SJCRH30 (cell line): ENCODE measurements at regions not wholly inside any gene's neighbourhood (a gene's known extent, or its start where the extent isn't known, plus 50 kb on each side); places are given as distances from the start of the nearest gene placed in this dataset.

Experiments
- DNase-seq, 2 experiments: peaks; one replicate each; pipeline ENCODE4 v3.0.0-alpha.2; 2015 to 2020
- H3K27ac ChIP-seq: fragments of 250-450 bp; sonication (Bioruptor Pico); 2 replicates; pipeline ENCODE4 v1.5.1; 2020; ENCODE audit warnings: mild to moderate bottlenecking, moderate library complexity
- H3K27me3 ChIP-seq: fragments of 250-450 bp; sonication (Bioruptor Pico); 2 replicates; pipeline ENCODE4 v1.5.1; 2020; ENCODE audit warnings: mild to moderate bottlenecking, moderate library complexity
- H3K36me3 ChIP-seq: fragments of 250-450 bp; sonication (Bioruptor Pico); 2 replicates; pipeline ENCODE4 v1.5.1; 2020; ENCODE audit warnings: mild to moderate bottlenecking, moderate library complexity
- H3K4me1 ChIP-seq: fragments of 250-450 bp; sonication (Bioruptor Pico); 2 replicates; pipeline ENCODE4 v1.5.1; 2020; ENCODE audit warnings: mild to moderate bottlenecking, moderate library complexity
- H3K4me3 ChIP-seq: fragments of 250-450 bp; sonication (Bioruptor Pico); 2 replicates; pipeline ENCODE4 v1.5.1; 2020; ENCODE audit warnings: mild to moderate bottlenecking, moderate library complexity
- H3K9me3 ChIP-seq: fragments of 250-450 bp; sonication (Bioruptor Pico); replicated peaks from 2 replicates; pipeline ENCODE4 v1.5.1; 2020; ENCODE audit warnings: mild to moderate bottlenecking, moderate library complexity

DNA sequence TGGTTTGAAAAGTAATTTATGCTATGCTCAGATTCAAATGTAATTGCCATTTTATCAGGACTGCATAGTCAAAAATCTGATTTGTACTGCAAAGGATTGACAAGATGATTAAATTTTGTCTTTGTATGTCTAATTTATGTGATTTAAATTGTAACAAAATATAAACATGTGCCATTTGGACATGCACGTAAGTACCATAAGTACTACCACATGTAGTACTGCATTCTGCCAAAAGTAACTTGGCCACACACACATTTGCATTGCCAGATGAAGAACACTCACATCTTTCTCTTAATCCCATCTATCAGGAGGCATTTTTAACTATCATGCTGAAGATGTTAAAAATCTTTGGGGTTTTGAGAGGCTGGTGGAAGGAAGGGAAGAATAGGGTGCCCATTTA is 133.3 kb downstream of the KLF12 start:
- H3K36me3 ChIP-seq: no peaks in the 10 kb centered on the region
- H3K27me3 ChIP-seq: no peaks in the 10 kb centered on the region
- H3K27ac ChIP-seq: no peak overlapping the region
- DNase-seq: no peak
- H3K9me3 ChIP-seq: no peaks in the 10 kb centered on the region
- 0 out of 2 replicates have a peak, but pooled peaks cover 3% of the 10 kb centered on the region for H3K4me1 ChIP-seq
- no peak overlapping the region for H3K4me3 ChIP-seq

DNA sequence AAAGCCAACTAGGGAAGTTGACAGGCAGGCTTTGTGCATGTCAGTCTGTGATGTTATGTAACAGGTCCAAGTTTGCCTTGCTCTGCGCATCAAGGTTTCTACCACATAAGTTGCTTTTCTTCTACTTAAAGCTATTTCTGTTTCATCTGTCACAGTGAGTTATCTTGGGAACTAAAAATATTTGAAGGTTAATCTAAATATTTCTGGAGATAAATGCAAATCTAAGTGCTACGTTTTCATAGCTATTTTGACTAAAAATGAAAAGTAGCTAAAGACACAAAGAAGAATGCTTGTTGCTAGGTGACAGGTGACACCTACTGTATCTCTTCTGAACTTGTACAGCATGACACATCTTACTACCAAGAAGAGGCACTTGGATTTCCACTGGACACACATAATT is 135.6 kb downstream of the KLF12 start:
- Histone ChIP-seq H3K9me3 (no peaks in the 10 kb centered on the region), H3K27ac (no peak overlapping the region), H3K27me3 (no peaks in the 10 kb centered on the region), H3K4me1 (no peaks in the 10 kb centered on the region), H3K4me3 (no peak overlapping the region), H3K36me3 (no peaks in the 10 kb centered on the region)
- DNase-seq: no peak

- H3K4me3 ChIP-seq: no peak overlapping the region
- no peak for DNase-seq
- H3K27me3 ChIP-seq: no peaks in the 10 kb centered on the region
- H3K4me1 ChIP-seq: no peaks in the 10 kb centered on the region
- no peaks in the 10 kb centered on the region for H3K9me3 ChIP-seq
- H3K27ac ChIP-seq: no peak overlapping the region
- no peaks in the 10 kb centered on the region; the same call in 1 of the 2 replicates for H3K36me3 ChIP-seq
Observed at GRCh38 chr13:73997964-73998363, 136.2 kb downstream of the KLF12 start.

DNA sequence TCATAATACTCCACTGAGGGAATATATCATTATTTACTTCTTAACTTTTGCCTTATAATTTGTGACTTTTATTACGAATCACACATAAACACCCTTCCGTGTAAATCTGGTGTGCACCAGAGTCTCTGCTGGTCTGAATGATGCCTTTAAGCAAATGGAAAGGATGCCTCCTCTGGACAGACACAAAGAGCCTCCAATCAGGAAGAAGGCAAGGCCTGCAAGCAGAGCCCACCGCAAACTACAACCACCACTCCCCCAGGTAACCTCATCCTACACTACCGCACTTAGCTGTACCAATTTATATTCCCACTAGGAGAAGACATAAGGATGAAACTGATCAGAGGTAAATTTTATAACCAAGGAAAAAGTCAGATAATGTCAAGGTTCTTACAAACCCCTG is 137.6 kb downstream of the KLF12 start:
- H3K27me3 ChIP-seq: no peaks in the 10 kb centered on the region
- H3K4me3 ChIP-seq: no peak overlapping the region
- no peaks in the 10 kb centered on the region; the same call in 1 of the 2 replicates for H3K36me3 ChIP-seq
- no peak for DNase-seq
- H3K9me3 ChIP-seq: no peaks in the 10 kb centered on the region
- H3K4me1 ChIP-seq: peaks cover 10% of the 10 kb centered on the region
- H3K27ac ChIP-seq: no peak overlapping the region

GRCh38 chr13:73995736-73996135 is 138.5 kb downstream of the KLF12 start:
- H3K36me3 ChIP-seq: no peaks in the 10 kb centered on the region; the same call in 1 of the 2 replicates
- no peak for DNase-seq
- H3K9me3 ChIP-seq: no peaks in the 10 kb centered on the region
- peaks cover 19% of the 10 kb centered on the region for H3K4me1 ChIP-seq
- no peaks in the 10 kb centered on the region for H3K27me3 ChIP-seq
- H3K27ac ChIP-seq: no peak overlapping the region
- H3K4me3 ChIP-seq: no peak overlapping the region

GRCh38 chr13:73993661-73994060 is 140.5 kb downstream of the KLF12 start:
- DNase-seq: no peak
- H3K9me3 ChIP-seq: no peaks in the 10 kb centered on the region

DNA sequence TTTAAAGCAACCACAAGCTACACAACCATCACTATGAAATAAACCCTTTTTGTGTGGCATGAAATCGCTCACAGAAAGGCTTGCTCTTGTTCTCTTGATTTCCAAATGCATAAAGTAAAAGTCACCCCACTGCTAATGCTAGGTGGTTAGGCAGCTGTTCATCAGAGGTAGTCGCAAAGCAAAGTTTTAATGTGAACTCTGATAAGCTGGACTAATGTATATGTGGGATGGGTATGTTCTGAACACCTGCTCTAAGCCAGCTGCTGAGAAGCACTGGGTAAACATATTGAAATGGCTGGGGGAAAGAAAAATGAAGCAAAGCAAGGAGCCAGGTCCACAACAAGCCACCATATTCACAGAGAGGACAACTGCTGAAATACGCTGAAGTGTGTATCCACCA is 142.3 kb downstream of the KLF12 start:
- Histone ChIP-seq H3K4me3 (no peak overlapping the region), H3K4me1 (peaks cover 19% of the 10 kb centered on the region), H3K9me3 (no peaks in the 10 kb centered on the region), H3K27me3 (no peaks in the 10 kb centered on the region), H3K36me3 (no peaks in the 10 kb centered on the region; the same call in 1 of the 2 replicates), H3K27ac (peak overlapping the region; percentile 47)
- DNase-seq: peak; percentile 35 to 79

More at GRCh38 chr13:73993661-73994060, 140.5 kb downstream of the KLF12 start:
- H3K4me3 ChIP-seq: no peak overlapping the region
- H3K27ac ChIP-seq: no peak overlapping the region
- H3K36me3 ChIP-seq: no peaks in the 10 kb centered on the region; the same call in 1 of the 2 replicates
- H3K4me1 ChIP-seq: peaks cover 19% of the 10 kb centered on the region
- H3K27me3 ChIP-seq: no peaks in the 10 kb centered on the region

- Histone ChIP-seq H3K4me3 (no peak overlapping the region), H3K36me3 (no peaks in the 10 kb centered on the region; the same call in 1 of the 2 replicates), H3K9me3 (no peaks in the 10 kb centered on the region), H3K4me1 (peaks cover 19% of the 10 kb centered on the region), H3K27ac (peak overlapping the region; percentile 47), H3K27me3 (no peaks in the 10 kb centered on the region)
- DNase-seq: no peak
Observed at GRCh38 chr13:73991384-73991783, 142.8 kb downstream of the KLF12 start.

DNA sequence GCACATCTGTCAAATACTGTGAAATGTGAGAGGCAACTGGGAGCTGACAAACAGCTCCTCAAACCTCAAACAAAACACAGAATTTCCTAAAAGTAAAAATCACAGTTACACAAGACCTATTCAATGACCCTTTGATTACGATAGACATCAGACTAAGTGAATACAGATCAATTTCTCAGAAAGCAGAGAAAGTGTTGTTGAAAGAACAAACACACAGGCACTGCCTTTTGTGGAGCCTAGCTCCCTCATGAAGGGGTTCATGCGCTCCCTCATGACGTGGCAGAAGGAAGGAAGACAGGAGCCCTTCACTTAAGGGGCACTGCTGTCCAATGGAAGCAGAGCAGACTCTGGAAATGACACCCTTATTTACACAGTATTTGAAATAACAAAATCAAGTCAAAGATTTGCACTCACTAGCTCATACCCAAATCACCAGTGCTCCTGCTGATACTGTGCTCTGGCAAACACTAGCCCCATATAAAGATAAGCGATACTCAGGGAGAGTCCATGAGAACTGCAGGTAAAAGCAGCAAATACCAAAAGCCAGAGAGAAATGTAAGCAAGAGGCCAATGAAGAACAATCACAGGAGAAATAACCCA is 144.9 kb downstream of the KLF12 start:
- peak in 1 of 2 experiments; percentile 2 for DNase-seq
- Histone ChIP-seq H3K27me3 (no peaks in the 10 kb centered on the region), H3K36me3 (no peaks in the 10 kb centered on the region; the same call in 1 of the 2 replicates), H3K27ac (no peak overlapping the region), H3K4me1 (peaks cover 19% of the 10 kb centered on the region), H3K4me3 (no peak overlapping the region), H3K9me3 (0 out of 2 replicates have a peak, but pooled peaks cover 2% of the 10 kb centered on the region)

- H3K36me3 ChIP-seq: no peaks in the 10 kb centered on the region; the same call in 1 of the 2 replicates
- no peak overlapping the region for H3K27ac ChIP-seq
Observed at GRCh38 chr13:73988461-73988860, 145.7 kb downstream of the KLF12 start.

GRCh38 chr13:73987618-73988017 is 146.6 kb downstream of the KLF12 start:
- Histone ChIP-seq H3K36me3 (no peaks in the 10 kb centered on the region), H3K4me1 (peaks cover 19% of the 10 kb centered on the region), H3K4me3 (no peak overlapping the region), H3K9me3 (0 out of 2 replicates have a peak, but pooled peaks cover 2% of the 10 kb centered on the region), H3K27me3 (no peaks in the 10 kb centered on the region), H3K27ac (no peak overlapping the region)
- no peak for DNase-seq

More at GRCh38 chr13:73988461-73988860, 145.7 kb downstream of the KLF12 start:
- Histone ChIP-seq H3K4me1 (peaks cover 19% of the 10 kb centered on the region), H3K4me3 (no peak overlapping the region), H3K9me3 (0 out of 2 replicates have a peak, but pooled peaks cover 2% of the 10 kb centered on the region), H3K27me3 (no peaks in the 10 kb centered on the region)
- no peak for DNase-seq

GRCh38 chr13:73985783-73986182 is 148.4 kb downstream of the KLF12 start:
- no peak overlapping the region for H3K4me3 ChIP-seq
- H3K27me3 ChIP-seq: no peaks in the 10 kb centered on the region
- H3K9me3 ChIP-seq: 0 out of 2 replicates have a peak, but pooled peaks cover 2% of the 10 kb centered on the region
- no peak overlapping the region for H3K27ac ChIP-seq
- peaks cover under 1% of the 10 kb centered on the region; the same call in 1 of the 2 replicates for H3K4me1 ChIP-seq
- H3K36me3 ChIP-seq: no peaks in the 10 kb centered on the region
- DNase-seq: no peak

DNA sequence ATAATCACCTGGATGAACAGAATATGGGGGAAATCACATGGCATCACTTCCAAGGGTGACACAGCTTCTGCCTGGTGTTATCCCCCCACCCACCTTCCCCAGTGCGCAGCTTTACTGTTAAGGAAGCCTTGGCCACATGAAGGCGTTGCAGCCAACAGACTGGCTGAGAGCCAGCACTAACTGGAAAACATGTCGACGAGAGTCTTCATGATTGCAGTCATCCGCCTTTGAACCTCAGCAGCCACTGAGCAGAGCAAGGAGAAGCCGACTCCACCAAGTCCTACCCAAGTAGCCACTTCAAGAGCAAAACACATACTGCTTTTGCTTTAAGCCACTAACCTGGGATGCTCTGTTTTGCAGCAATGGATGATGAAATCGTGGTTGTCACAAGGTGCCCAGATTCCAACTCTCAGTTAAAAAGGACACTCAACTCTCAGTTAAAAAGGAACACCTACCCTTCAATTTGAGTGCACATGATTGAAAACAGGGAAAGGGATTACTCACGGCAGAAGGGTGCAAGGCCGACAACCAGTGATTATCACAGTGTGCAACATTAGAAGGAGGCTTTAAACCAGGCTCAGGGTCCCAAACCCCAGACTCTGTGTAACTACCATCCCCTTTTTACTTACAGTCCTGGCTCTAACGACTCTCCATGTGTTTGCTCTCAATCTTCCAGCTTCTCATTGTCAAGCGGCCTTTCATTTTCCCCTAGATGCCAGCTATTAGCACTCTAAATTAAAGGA is 149.1 kb downstream of the KLF12 start:
- DNase-seq: no peak
- no peak overlapping the region for H3K4me3 ChIP-seq
- H3K9me3 ChIP-seq: 0 out of 2 replicates have a peak, but pooled peaks cover 2% of the 10 kb centered on the region
- no peaks in the 10 kb centered on the region; the same call in 1 of the 2 replicates for H3K4me1 ChIP-seq
- no peaks in the 10 kb centered on the region for H3K36me3 ChIP-seq
- no peak overlapping the region for H3K27ac ChIP-seq
- no peaks in the 10 kb centered on the region for H3K27me3 ChIP-seq

- H3K36me3 ChIP-seq: no peaks in the 10 kb centered on the region
- H3K4me1 ChIP-seq: no peaks in the 10 kb centered on the region; the same call in 1 of the 2 replicates
- DNase-seq: no peak
- H3K9me3 ChIP-seq: 0 out of 2 replicates have a peak, but pooled peaks cover 2% of the 10 kb centered on the region
- no peaks in the 10 kb centered on the region for H3K27me3 ChIP-seq
- no peak overlapping the region for H3K4me3 ChIP-seq
- H3K27ac ChIP-seq: no peak overlapping the region
Observed at GRCh38 chr13:73984201-73984600, 150.0 kb downstream of the KLF12 start.

- Histone ChIP-seq H3K4me3 (no peak overlapping the region), H3K27ac (no peak overlapping the region), H3K4me1 (no peaks in the 10 kb centered on the region), H3K36me3 (no peaks in the 10 kb centered on the region), H3K27me3 (no peaks in the 10 kb centered on the region), H3K9me3 (0 out of 2 replicates have a peak, but pooled peaks cover 2% of the 10 kb centered on the region)
- no peak for DNase-seq
Observed at GRCh38 chr13:73983109-73983508, 151.1 kb downstream of the KLF12 start.
